HL-60 (cell line): ENCODE measurements at regions not wholly inside any gene's neighbourhood (a gene's known extent, or its start where the extent isn't known, plus 50 kb on each side); places are given as distances from the start of the nearest gene placed in this dataset.

Experiments
- DNase-seq, 2 experiments: peaks; one replicate each; pipeline ENCODE4 v3.0.0-alpha.2; 2010 to 2020; ENCODE audit warnings: low read depth in 1 of 2, low spot score in 1 of 2
- H3K27ac ChIP-seq: fragments of 250-450 bp; sonication (Bioruptor Pico); replicated peaks from 2 replicates; pipeline ENCODE4 v1.5.1; 2020; ENCODE audit warnings: mild to moderate bottlenecking, moderate library complexity
- H3K27me3 ChIP-seq: fragments of 250-450 bp; sonication (Bioruptor Pico); 2 replicates; pipeline ENCODE4 v1.5.1; 2021; ENCODE audit warnings: mild to moderate bottlenecking, moderate library complexity; ENCODE audit not compliant: insufficient read depth, poor library complexity, severe bottlenecking
- H3K4me3 ChIP-seq: replicated peaks from 2 replicates; pipeline ENCODE4 v1.5.1; 2011; ENCODE audit warnings: mild to moderate bottlenecking, control low read depth, low read length; ENCODE audit not compliant: insufficient read depth
- GABPA ChIP-seq: IDR thresholded peaks from 2 replicates; pipeline ENCODE4 v1.6.1; 2012; ENCODE audit warnings: low read depth
- POLR2AphosphoS5 ChIP-seq: IDR thresholded peaks from 2 replicates; pipeline ENCODE4 v1.6.1; 2012; ENCODE audit warnings: low read depth
- SPI1 ChIP-seq: IDR thresholded peaks from 2 replicates; pipeline ENCODE4 v1.6.1; 2012; ENCODE audit warnings: low read depth, mild to moderate bottlenecking, borderline replicate concordance
- TF ChIP-seq, protein P1 (sequence below): IDR thresholded peaks from one replicate; pipeline ENCODE4 v1.5.1; 2011; ENCODE audit warnings: low read length, control low read depth, inconsistent platforms; ENCODE audit not compliant: insufficient read depth
- TF ChIP-seq, protein P2 (sequence below): IDR thresholded peaks from 2 replicates; pipeline ENCODE4 v1.6.1; 2012; ENCODE audit warnings: low read depth; ENCODE audit not compliant: insufficient replicate concordance

DNA sequence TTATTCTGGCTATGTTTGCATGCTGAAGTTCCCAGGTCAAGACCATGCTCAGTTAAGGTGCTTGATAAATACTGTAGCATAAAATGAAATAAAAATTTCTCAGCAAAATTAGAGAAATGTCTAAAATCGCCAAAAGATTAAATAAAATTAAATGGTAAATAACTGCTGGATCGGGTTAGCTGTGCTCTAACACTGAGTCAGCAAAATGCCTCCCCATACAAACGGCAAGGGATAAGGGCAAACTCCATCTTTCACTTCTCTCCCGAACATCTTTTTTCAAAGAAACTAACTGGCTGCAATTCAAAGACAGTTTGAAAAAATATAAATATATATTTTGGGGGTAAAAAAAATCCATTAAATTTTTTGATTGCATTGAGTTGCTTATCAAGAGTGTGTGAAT is 162.2 kb upstream of the ZFHX3 start:
- no peaks in the 10 kb centered on the region for H3K27me3 ChIP-seq
- no peak for DNase-seq
- H3K4me3 ChIP-seq: no peak overlapping the region
- TF ChIP-seq, protein P1, sequence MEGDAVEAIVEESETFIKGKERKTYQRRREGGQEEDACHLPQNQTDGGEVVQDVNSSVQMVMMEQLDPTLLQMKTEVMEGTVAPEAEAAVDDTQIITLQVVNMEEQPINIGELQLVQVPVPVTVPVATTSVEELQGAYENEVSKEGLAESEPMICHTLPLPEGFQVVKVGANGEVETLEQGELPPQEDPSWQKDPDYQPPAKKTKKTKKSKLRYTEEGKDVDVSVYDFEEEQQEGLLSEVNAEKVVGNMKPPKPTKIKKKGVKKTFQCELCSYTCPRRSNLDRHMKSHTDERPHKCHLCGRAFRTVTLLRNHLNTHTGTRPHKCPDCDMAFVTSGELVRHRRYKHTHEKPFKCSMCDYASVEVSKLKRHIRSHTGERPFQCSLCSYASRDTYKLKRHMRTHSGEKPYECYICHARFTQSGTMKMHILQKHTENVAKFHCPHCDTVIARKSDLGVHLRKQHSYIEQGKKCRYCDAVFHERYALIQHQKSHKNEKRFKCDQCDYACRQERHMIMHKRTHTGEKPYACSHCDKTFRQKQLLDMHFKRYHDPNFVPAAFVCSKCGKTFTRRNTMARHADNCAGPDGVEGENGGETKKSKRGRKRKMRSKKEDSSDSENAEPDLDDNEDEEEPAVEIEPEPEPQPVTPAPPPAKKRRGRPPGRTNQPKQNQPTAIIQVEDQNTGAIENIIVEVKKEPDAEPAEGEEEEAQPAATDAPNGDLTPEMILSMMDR: no peak
- TF ChIP-seq POLR2AphosphoS5: no peak
- TF ChIP-seq, protein P2, sequence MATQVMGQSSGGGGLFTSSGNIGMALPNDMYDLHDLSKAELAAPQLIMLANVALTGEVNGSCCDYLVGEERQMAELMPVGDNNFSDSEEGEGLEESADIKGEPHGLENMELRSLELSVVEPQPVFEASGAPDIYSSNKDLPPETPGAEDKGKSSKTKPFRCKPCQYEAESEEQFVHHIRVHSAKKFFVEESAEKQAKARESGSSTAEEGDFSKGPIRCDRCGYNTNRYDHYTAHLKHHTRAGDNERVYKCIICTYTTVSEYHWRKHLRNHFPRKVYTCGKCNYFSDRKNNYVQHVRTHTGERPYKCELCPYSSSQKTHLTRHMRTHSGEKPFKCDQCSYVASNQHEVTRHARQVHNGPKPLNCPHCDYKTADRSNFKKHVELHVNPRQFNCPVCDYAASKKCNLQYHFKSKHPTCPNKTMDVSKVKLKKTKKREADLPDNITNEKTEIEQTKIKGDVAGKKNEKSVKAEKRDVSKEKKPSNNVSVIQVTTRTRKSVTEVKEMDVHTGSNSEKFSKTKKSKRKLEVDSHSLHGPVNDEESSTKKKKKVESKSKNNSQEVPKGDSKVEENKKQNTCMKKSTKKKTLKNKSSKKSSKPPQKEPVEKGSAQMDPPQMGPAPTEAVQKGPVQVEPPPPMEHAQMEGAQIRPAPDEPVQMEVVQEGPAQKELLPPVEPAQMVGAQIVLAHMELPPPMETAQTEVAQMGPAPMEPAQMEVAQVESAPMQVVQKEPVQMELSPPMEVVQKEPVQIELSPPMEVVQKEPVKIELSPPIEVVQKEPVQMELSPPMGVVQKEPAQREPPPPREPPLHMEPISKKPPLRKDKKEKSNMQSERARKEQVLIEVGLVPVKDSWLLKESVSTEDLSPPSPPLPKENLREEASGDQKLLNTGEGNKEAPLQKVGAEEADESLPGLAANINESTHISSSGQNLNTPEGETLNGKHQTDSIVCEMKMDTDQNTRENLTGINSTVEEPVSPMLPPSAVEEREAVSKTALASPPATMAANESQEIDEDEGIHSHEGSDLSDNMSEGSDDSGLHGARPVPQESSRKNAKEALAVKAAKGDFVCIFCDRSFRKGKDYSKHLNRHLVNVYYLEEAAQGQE: no peak
- TF ChIP-seq GABPA: no peak
- no peak for TF ChIP-seq SPI1
- H3K27ac ChIP-seq: no peak overlapping the region

DNA sequence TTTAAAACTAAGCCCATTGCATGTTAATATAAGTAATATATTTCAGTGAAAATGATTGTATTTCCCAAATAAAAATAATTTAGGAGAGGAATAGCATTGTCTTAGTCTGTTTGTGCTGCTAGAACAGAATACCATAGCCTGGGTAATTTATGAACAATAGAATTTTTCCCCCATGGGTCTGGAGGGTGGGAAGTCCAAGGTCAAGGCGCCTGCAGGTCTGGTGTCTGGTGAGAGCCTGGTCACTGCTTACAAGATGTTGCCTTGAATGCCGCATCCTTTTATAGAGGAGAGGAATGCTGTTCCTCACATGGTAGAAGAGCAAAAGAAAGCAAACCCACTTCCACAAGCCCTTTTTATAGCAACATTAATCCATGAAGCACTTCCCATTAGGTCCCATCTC is 161.3 kb upstream of the ZFHX3 start:
- Histone ChIP-seq H3K4me3 (no peak overlapping the region), H3K27me3 (no peaks in the 10 kb centered on the region), H3K27ac (no peak overlapping the region)
- DNase-seq: no peak
- TF ChIP-seq, protein P1: no peak
- TF ChIP-seq POLR2AphosphoS5 (no peak), SPI1 (no peak), GABPA (no peak)
- TF ChIP-seq, protein P2: no peak

- no peak overlapping the region for H3K27ac ChIP-seq
- no peak overlapping the region for H3K4me3 ChIP-seq
- no peaks in the 10 kb centered on the region for H3K27me3 ChIP-seq
- no peak for DNase-seq
- TF ChIP-seq POLR2AphosphoS5 (no peak), GABPA (no peak)
- TF ChIP-seq, protein P1: no peak
Measured at GRCh38 chr16:73206151-73206707, 158.3 kb upstream of the ZFHX3 start.

GRCh38 chr16:73205153-73205886 is 157.4 kb upstream of the ZFHX3 start:
- Histone ChIP-seq H3K27me3 (no peaks in the 10 kb centered on the region), H3K27ac (no peak overlapping the region), H3K4me3 (no peak overlapping the region)
- TF ChIP-seq SPI1: no peak
- no peak for TF ChIP-seq GABPA
- TF ChIP-seq POLR2AphosphoS5: no peak
- TF ChIP-seq, protein P2: no peak
- TF ChIP-seq, protein P1: no peak
- DNase-seq: no peak
